GM20000 (cell line): ENCODE measurements at regions not wholly inside any gene's neighbourhood (a gene's known extent, or its start where the extent isn't known, plus 50 kb on each side); places are given as distances from the start of the nearest gene placed in this dataset.

Experiments used
- DNase-seq: peaks from one replicate; pipeline ENCODE4 v3.0.0; 2012; ENCODE audit warnings: low spot score
- TF ChIP-seq, protein P1 (sequence below): IDR thresholded peaks from 2 replicates; pipeline ENCODE4 v1.5.1; 2012; ENCODE audit warnings: mild to moderate bottlenecking, control low read depth; ENCODE audit errors: extremely low read depth, missing control alignments

DNA sequence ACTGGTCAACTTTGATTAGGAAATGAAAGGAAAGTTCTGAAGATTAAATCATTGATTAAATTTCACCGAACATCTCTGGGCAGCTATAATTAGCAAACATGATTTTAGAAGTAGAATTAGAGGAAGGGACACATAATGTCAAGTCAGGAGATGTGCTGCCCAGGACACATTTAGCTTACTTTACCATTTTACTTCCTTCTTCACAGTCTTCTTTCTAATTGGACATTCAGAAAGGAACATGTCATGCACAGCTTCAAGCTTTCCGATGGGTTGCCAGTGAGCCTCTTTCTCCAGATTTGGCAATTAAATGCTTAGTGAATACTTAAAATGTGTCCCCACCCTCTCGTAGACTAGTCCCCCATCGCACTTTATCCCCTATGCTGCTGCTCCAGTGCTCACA lies 234.7 kb downstream of the FAM76B start:
- DNase-seq, result no peak
- TF ChIP-seq, protein P1, sequence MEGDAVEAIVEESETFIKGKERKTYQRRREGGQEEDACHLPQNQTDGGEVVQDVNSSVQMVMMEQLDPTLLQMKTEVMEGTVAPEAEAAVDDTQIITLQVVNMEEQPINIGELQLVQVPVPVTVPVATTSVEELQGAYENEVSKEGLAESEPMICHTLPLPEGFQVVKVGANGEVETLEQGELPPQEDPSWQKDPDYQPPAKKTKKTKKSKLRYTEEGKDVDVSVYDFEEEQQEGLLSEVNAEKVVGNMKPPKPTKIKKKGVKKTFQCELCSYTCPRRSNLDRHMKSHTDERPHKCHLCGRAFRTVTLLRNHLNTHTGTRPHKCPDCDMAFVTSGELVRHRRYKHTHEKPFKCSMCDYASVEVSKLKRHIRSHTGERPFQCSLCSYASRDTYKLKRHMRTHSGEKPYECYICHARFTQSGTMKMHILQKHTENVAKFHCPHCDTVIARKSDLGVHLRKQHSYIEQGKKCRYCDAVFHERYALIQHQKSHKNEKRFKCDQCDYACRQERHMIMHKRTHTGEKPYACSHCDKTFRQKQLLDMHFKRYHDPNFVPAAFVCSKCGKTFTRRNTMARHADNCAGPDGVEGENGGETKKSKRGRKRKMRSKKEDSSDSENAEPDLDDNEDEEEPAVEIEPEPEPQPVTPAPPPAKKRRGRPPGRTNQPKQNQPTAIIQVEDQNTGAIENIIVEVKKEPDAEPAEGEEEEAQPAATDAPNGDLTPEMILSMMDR, result no peak

DNA sequence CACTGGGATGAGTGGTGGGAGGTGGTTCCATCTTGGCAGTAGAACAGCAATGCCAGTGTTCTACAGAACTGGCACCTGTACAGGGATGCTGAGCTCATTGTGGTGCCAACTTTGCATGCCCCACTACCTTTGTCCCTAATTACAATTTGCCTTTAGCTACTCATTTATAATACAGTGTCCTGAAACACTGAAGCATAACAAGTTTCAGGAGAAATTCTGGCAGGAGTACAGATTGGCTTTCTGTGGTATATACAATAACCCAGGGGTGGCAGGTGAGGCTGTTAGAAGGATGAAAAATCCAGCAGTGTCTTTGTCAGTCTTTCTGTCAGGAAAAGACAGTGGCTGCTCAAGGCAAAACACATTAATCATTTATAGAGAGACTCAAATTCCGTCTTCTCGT lies 240.3 kb downstream of the FAM76B start:
- TF ChIP-seq, protein P1, result no peak
- no peak for DNase-seq

DNA sequence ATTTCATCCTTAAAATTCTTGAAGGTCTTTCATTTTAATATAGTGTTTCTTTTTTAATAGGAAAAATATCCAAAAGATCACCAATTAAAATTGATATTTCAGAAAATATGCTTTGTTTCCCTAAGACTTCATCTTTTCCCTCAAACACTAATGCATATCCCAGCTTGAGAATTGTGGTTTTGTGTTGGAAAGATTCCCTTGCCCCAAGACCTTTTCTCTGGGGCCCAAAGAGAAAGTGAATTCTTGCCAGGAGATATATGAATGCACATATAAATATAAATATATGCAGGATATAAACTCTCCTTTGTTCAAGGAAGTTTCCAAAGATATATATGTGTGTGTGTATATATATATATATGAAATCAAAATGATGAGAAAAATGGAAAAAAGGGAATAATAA lies 241.2 kb downstream of the FAM76B start:
- no peak for DNase-seq
- TF ChIP-seq, protein P1, result no peak

DNA sequence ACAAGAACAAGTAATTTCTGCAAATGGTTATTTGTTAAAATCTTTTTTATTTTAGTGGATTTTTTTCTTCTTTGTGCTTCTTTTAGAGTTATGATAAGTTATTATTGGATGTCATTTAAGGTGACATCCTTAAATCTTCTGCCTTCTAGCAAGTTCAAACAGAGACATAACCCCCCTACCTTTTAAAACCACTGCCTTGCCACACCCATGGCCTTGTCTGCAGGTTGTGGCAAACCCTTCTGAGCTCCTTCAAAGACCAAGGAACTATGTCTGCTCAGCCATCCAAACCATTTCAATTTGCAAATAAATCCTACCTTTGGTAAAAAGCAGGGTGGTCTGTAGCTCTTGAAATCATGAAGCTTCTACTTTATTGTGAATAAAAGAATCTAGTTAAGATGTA lies 241.6 kb downstream of the FAM76B start:
- DNase-seq, result no peak
- TF ChIP-seq, protein P1, result no peak

DNA sequence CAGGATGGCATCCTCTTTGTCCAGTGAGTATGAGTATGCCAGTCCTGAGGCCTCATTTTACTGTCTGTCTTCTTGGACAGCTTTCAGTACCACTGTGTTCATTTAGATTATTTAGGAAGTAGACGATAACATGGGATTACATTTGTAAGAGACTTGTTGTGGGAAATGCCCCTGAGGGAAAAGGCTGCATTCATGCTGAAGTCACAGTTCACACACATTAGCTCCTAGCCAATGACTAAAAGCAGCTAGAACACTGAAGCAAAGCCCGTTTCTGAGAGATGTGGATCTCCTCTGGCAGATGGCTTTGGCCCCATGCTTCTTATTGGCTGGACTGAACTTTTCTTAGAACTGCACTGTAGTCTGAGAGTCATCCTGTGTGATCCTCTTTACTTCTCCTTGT lies 242.4 kb downstream of the FAM76B start:
- DNase-seq, result no peak
- TF ChIP-seq, protein P1, result no peak

DNA sequence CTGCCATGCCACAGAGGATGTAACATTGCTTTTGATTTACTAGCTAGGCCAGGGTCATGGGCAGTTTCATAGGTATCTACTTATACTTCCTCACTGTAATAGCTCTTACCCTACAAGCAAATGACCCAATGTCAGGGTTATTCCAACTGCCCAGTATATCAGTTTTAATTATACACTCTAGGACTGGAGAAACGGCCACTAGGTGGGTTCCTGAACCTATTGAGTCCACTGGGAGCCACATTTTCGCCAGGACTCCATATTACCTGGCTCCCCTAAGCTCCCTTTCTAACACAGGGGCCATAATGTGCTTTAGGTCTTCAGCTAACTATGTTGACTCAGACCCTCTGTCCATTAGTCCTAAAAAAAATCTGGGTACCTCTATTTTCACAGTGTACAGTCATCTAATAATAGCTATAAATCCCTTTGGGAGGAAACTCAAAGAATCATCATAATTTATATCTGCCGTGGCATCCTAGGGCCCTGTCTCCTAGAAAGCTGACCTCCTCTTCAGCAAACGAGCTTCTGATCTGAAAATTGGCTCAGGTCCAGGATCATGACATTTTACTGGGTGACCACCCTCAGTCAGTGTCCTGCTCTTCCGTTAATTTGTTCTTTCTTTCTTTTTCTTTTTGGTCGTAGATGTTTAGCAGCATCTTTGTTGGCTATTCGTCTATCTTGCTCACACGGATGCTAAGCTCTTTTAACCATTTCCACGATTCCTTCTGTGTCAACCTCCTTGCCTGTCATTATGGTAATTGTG lies 244.3 kb downstream of the FAM76B start:
- TF ChIP-seq, protein P1, result no peak
- DNase-seq, result no peak

DNA sequence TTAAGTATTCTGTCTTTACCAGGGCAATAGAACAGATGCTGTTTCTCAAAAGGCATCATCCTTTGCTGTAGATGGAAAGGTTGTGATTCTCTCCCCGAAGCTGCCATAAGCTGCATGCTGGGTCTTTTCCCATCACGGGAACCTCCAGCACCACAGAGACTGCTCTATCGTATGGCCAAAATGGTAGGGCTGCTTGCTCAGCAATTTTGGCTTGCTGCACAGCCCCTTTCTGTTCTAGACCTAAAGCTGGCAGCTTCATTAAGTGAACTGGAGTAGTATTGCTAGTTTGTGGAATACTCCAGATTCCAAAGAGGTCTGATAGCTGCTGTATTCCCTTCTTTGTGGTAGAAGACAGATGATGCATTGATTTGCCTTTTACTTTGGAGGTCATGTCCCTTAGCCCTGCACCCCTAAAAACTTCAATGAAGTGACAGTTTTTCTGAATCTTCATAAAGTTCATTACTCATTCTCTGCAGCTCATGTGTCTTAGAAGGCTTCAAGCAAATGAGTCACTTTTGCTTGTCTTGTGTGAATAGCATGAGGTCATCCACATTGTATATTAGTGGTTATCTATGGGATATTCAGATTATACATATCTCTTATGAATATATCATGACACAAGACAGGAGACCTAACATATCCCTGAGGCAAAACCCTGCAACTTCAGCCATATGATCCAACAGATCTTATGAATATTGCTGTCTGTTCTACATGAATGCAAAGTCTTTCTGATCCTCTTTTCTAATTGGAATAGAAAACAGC lies 245.3 kb downstream of the FAM76B start:
- DNase-seq, result no peak
- TF ChIP-seq, protein P1, result no peak
